ENCODE measurements at regions not wholly inside any gene's neighbourhood (a gene's known extent, or its start where the extent isn't known, plus 50 kb on each side); places are given as distances from the start of the nearest gene placed in this dataset.

GRCh38 chr16:13359835-13360234, 458.4 kb downstream of the SHISA9 start:
- BruUV-seq (replicated peaks), result no TSS peak
- no peaks in the 10 kb centered on the region for H3K36me3 ChIP-seq (ENCODE audit: control insufficient read depth in 1 of 2, insufficient read depth in 2 of 2, low read length in 2 of 2)
- no peak overlapping the region for H3K9ac ChIP-seq (ENCODE audit: low read length)
- ChIA-PET POLR2A (no interaction called here), CTCF (no interaction called here), RAD21 (ENCODE audit: low non-redundant PET in 1 of 2, low total read pairs in 2 of 2, uncharacterized antibody in 2 of 2, unreplicated experiment in 2 of 2) (no interaction called here)
- no peaks in the 10 kb centered on the region for H3K4me1 ChIP-seq (ENCODE audit: control insufficient read depth in 1 of 2, insufficient read depth in 2 of 2, low read length in 2 of 2)
- H2AFZ ChIP-seq (ENCODE audit: low read depth, low read length, poor library complexity, severe bottlenecking), result no peak overlapping the region
- H4K20me1 ChIP-seq (ENCODE audit: insufficient read depth), result no peaks in the 10 kb centered on the region
- no peak overlapping the region for H3K4me2 ChIP-seq (ENCODE audit: low read length)
- H3K9me3 ChIP-seq (ENCODE audit: control insufficient read depth in 1 of 2, insufficient read depth in 1 of 2, low read depth in 1 of 2, low read length in 2 of 2), result peaks cover 0 to 11% of the 10 kb centered on the region in 2 experiments; a peak in 2 of 4 replicates
- H3K27ac ChIP-seq (ENCODE audit: low read depth, low read length), result no peak overlapping the region
- H3K9me2 ChIP-seq (ENCODE audit: insufficient read depth), result no peaks in the 10 kb centered on the region
- TF ChIP-seq SP1 (IDR thresholded peaks at IDR 0.05; ENCODE audit: low read depth) (no peak), CBX3 (IDR thresholded peaks at IDR 0.05; ENCODE audit: low read depth) (no peak), POLR2A (IDR thresholded peaks at IDR 0.05; ENCODE audit: borderline replicate concordance, extremely low read depth, insufficient read depth, insufficient read length) (no peak), ELF1 (IDR thresholded peaks at IDR 0.05; ENCODE audit: borderline replicate concordance, low read depth) (no peak), REST (IDR thresholded peaks at IDR 0.05; ENCODE audit: low read depth) (no peak), SIN3A (IDR thresholded peaks at IDR 0.05; ENCODE audit: low read depth) (no peak), RAD21 (IDR thresholded peaks at IDR 0.05; ENCODE audit: low read depth) (no peak)
- DNase-seq (ENCODE audit: low read depth, low spot score) (no peak), ATAC-seq (no peak)
- no peaks in the 10 kb centered on the region for H3K27me3 ChIP-seq (ENCODE audit: insufficient read depth, low read length)
- intact Hi-C loops (cut with micrococcal nuclease), result no loop called here
- no peaks in the 10 kb centered on the region for H3K79me2 ChIP-seq (ENCODE audit: insufficient read depth, low read length)
- no peak overlapping the region for H3K4me3 ChIP-seq (replicated peaks in 1 of 2; ENCODE audit: low read depth in 1 of 2, low read length in 2 of 2)

DNA sequence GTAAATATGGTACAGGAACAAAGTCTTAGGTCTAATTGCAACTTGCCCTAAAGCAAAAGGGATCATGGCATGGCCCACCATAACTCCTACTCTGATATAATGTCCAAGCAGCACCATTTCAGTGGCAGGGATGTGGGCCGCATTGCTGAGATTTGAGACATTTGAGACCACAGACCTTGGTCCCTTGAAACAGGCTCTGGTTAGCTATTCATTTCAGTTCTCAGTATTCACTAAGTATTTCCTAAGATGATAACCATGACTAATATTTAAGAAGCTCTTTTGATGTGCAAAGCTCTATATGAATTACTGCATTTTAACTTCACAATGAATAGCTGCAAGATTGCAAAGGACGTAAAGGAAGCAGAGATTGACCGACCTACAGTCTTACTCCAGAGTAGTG, 471.0 kb downstream of the SHISA9 start:
- Histone ChIP-seq H3K79me2 (ENCODE audit: insufficient read depth, low read length) (no peaks in the 10 kb centered on the region), H3K9ac (ENCODE audit: low read length) (no peak overlapping the region), H3K36me3 (ENCODE audit: control insufficient read depth in 1 of 2, insufficient read depth in 2 of 2, low read length in 2 of 2) (no peaks in the 10 kb centered on the region), H3K4me3 (replicated peaks in 1 of 2; ENCODE audit: low read depth in 1 of 2, low read length in 2 of 2) (no peak overlapping the region), H3K9me2 (ENCODE audit: insufficient read depth) (no peaks in the 10 kb centered on the region), H4K20me1 (ENCODE audit: insufficient read depth) (no peaks in the 10 kb centered on the region), H3K27me3 (ENCODE audit: insufficient read depth, low read length) (no peaks in the 10 kb centered on the region), H3K4me2 (ENCODE audit: low read length) (no peak overlapping the region), H3K9me3 (ENCODE audit: control insufficient read depth in 1 of 2, insufficient read depth in 1 of 2, low read depth in 1 of 2, low read length in 2 of 2) (no peaks in the 10 kb centered on the region), H3K4me1 (ENCODE audit: control insufficient read depth in 1 of 2, insufficient read depth in 2 of 2, low read length in 2 of 2) (no peaks in the 10 kb centered on the region), H3K27ac (ENCODE audit: low read depth, low read length) (no peak overlapping the region), H2AFZ (ENCODE audit: low read depth, low read length, poor library complexity, severe bottlenecking) (no peak overlapping the region)
- BruUV-seq (replicated peaks), result no TSS peak
- ChIA-PET CTCF (no interaction called here), POLR2A (no interaction called here), RAD21 (ENCODE audit: low non-redundant PET in 1 of 2, low total read pairs in 2 of 2, uncharacterized antibody in 2 of 2, unreplicated experiment in 2 of 2) (no interaction called here)
- no peak for ATAC-seq
- intact Hi-C loops (cut with micrococcal nuclease), result no loop called here
- TF ChIP-seq CEBPB (IDR thresholded peaks at IDR 0.05; ENCODE audit: low read depth), result no peak
- DNase-seq (ENCODE audit: low read depth, low spot score), result no peak
